Liver (tissue), 7 donors: ENCODE measurements at regions not wholly inside any gene's neighbourhood (a gene's known extent, or its start where the extent isn't known, plus 50 kb on each side); places are given as distances from the start of the nearest gene placed in this dataset.
"Not testable (repeated sequence)": the region's sequence is repeated elsewhere in the genome, so short reads cannot be mapped to it uniquely, and the experiment has no call there.

Experiments used
- DNase-seq: peaks from one replicate; pipeline ENCODE4 v3.0.0-alpha.2; 2017; ENCODE audit warnings: low spot score
- H3K27ac ChIP-seq, 2 donors: one replicate each; pipeline ENCODE4 v1.7.0; 2013; ENCODE audit warnings: inconsistent platforms in 2 of 2, low read length in 2 of 2, control low read depth in 1 of 2, low read depth in 1 of 2, mild to moderate bottlenecking in 1 of 2
- H3K27me3 ChIP-seq, 4 donors: one replicate each; pipeline versions ENCODE4 v1.6.1 to v1.7.0; 2013; ENCODE audit warnings: low read length in 3 of 4, inconsistent platforms in 1 of 4, mild to moderate bottlenecking in 1 of 4, moderate library complexity in 1 of 4; ENCODE audit not compliant: control insufficient read depth in 4 of 4, insufficient read depth in 4 of 4
- H3K36me3 ChIP-seq, 4 donors: one replicate each; pipeline versions ENCODE4 v1.6.1 to v1.7.0; 2013; ENCODE audit warnings: low read length in 3 of 4, mild to moderate bottlenecking in 3 of 4, low read depth in 1 of 4, moderate library complexity in 1 of 4; ENCODE audit not compliant: control insufficient read depth in 4 of 4, insufficient read depth in 3 of 4
- H3K4me1 ChIP-seq, 4 donors: one replicate each; pipeline versions ENCODE4 v1.6.1 to v1.7.0; 2013; ENCODE audit warnings: low read length in 3 of 4, mild to moderate bottlenecking in 3 of 4, moderate library complexity in 1 of 4; ENCODE audit not compliant: control insufficient read depth in 4 of 4, insufficient read depth in 4 of 4
- H3K4me3 ChIP-seq, 3 donors: one replicate each; pipeline versions ENCODE4 v1.6.1 to v1.7.0; 2013; ENCODE audit warnings: low read length in 3 of 3, control low read depth in 1 of 3, low read depth in 1 of 3, mild to moderate bottlenecking in 1 of 3
- H3K9ac ChIP-seq, 2 donors: one replicate each; pipeline ENCODE4 v1.7.0; 2013; ENCODE audit warnings: low read length in 2 of 2, mild to moderate bottlenecking in 2 of 2, moderate library complexity in 2 of 2, control low read depth in 1 of 2, low read depth in 1 of 2
- H3K9me3 ChIP-seq, 4 donors: one replicate each; pipeline versions ENCODE4 v1.6.1 to v1.7.0; 2013; ENCODE audit warnings: low read length in 3 of 4; ENCODE audit not compliant: control insufficient read depth in 4 of 4
- EGR1 ChIP-seq, 2 donors: IDR thresholded peaks; 2 replicates each; pipeline ENCODE4 v1.6.1; 2016 to 2018; ENCODE audit warnings: antibody characterized with exemption in 2 of 2, low read depth in 2 of 2
- FOXA2 ChIP-seq: IDR thresholded peaks from 2 replicates; pipeline ENCODE4 v1.6.1; 2016; ENCODE audit warnings: antibody characterized with exemption
- HNF4G ChIP-seq: IDR thresholded peaks from 2 replicates; pipeline ENCODE4 v1.6.1; 2016; ENCODE audit warnings: antibody characterized with exemption
- JUND ChIP-seq, 2 donors: IDR thresholded peaks; 2 replicates each; pipeline ENCODE4 v1.6.1; 2016; ENCODE audit warnings: antibody characterized with exemption in 2 of 2
- REST ChIP-seq: IDR thresholded peaks from 2 replicates; pipeline ENCODE4 v1.6.1; 2016; ENCODE audit warnings: antibody characterized with exemption, mild to moderate bottlenecking
- SP1 ChIP-seq: IDR thresholded peaks from 2 replicates; pipeline ENCODE4 v1.6.1; 2018; ENCODE audit warnings: antibody characterized with exemption, mild to moderate bottlenecking
- TAF1 ChIP-seq: conservative IDR thresholded peaks from 2 replicates; pipeline ENCODE4 v1.6.1; 2016; ENCODE audit warnings: antibody characterized with exemption, mild to moderate bottlenecking
- YY1 ChIP-seq: IDR thresholded peaks from 2 replicates; pipeline ENCODE4 v1.6.1; 2016; ENCODE audit warnings: antibody characterized with exemption, mild to moderate bottlenecking
- ZBTB33 ChIP-seq: IDR thresholded peaks from 2 replicates; pipeline ENCODE4 v1.6.1; 2016; ENCODE audit warnings: antibody characterized with exemption
- WGBS: extraction: QIAGEN DNeasy Blood & Tissue Kit; methylation state at CpG from one replicate; pipeline ENCODE4 v1.1.7; 2013; 5-methylcytosine and 5-hydroxymethylcytosine counted together
- donor health status: healthy.
- donor health status: healthy.
- donor health status: healthy.
- donor health status: healthy.

- Histone ChIP-seq H3K4me1 (peaks cover 0 to 14% (median 9%) of the 10 kb centered on the region in 4 donors), H3K27me3 (no peaks in the 10 kb centered on the region), H3K4me3 (no peak overlapping the region), H3K9me3 (no peaks in the 10 kb centered on the region), H3K36me3 (no peaks in the 10 kb centered on the region), H3K27ac (no peak overlapping the region), H3K9ac (no peak overlapping the region)
- WGBS, result 98% methylated on average over 3 of the region's 3 CpGs
- TF ChIP-seq ZBTB33 (no peak), REST (no peak), TAF1 (no peak)
- no peak for DNase-seq
Measured at GRCh38 chr21:43284700-43285099, 115.9 kb downstream of the CRYAA start.

GRCh38 chr21:43284238-43284637, 115.4 kb downstream of the CRYAA start:
- H3K36me3 ChIP-seq, result no peaks in the 10 kb centered on the region
- peaks cover 0 to 14% (median 9%) of the 10 kb centered on the region in 4 donors for H3K4me1 ChIP-seq
- no peak overlapping the region for H3K4me3 ChIP-seq
- H3K27me3 ChIP-seq, result no peaks in the 10 kb centered on the region
- no peak for DNase-seq
- no peak overlapping the region for H3K27ac ChIP-seq
- H3K9me3 ChIP-seq, result no peaks in the 10 kb centered on the region
- H3K9ac ChIP-seq, result no peak overlapping the region
- TF ChIP-seq HNF4G (no peak), FOXA2 (no peak), YY1 (no peak), JUND (IDR thresholded peaks at IDR 0.05) (no peak), EGR1 (IDR thresholded peaks at IDR 0.05; ENCODE audit: low read depth in 2 of 2) (no peak), TAF1 (no peak), SP1 (no peak)
- WGBS, result 95% methylated on average over 1 of the region's 1 CpG

- H3K4me1 ChIP-seq, result peaks cover 0 to 14% (median 9%) of the 10 kb centered on the region in 4 donors
- not testable (repeated sequence) for DNase-seq, H3K9me3 ChIP-seq, H3K9ac ChIP-seq, H3K4me3 ChIP-seq, H3K36me3 ChIP-seq, H3K27me3 ChIP-seq, H3K27ac ChIP-seq
- 93% methylated on average over 2 of the region's 2 CpGs for WGBS
Measured at GRCh38 chr21:43283925-43284221, 115.1 kb downstream of the CRYAA start.
